ENCODE measurements at regions not wholly inside any gene's neighbourhood (a gene's known extent, or its start where the extent isn't known, plus 50 kb on each side); places are given as distances from the start of the nearest gene placed in this dataset.

GRCh38 chr22:48644108-48644507 is 1183.6 kb downstream of the BRD1 start:
- DNase-seq, result no peak

DNA sequence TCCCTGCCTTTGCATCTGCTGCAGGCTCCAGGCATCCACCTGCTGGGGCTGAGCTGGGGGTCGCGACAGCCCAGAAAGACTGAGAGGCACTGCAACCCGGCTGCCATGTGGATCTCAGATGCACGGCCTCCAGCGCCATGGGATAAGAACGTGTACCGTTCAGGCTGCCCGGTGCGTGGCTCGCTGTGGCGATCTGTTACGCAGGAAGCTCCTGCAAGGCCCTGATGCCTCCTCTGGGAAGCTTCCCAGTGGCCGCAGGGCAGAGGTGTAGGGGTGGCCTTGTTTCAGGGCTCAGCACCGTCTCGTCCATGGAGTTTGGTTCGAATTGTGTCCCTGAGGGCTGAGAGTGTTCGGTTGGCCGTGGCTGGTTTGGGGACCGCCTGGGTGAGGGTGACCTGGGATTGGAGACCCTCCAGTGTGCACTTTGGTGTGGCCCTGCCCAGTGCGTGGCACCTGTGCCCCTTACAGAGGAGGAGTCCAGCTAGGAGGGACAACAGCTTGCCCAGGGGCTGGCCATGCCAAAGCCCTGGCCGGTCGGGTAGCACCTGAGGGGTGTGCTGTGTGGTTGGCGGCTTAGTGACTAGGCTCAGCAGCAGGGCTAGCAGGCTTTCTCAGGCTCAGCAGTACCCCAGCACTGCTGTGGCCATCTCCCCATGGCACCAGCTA is 1184.5 kb downstream of the BRD1 start:
- no peak for DNase-seq

- no peak for DNase-seq
Observed at GRCh38 chr22:48642550-48642949, 1185.1 kb downstream of the BRD1 start.

DNA sequence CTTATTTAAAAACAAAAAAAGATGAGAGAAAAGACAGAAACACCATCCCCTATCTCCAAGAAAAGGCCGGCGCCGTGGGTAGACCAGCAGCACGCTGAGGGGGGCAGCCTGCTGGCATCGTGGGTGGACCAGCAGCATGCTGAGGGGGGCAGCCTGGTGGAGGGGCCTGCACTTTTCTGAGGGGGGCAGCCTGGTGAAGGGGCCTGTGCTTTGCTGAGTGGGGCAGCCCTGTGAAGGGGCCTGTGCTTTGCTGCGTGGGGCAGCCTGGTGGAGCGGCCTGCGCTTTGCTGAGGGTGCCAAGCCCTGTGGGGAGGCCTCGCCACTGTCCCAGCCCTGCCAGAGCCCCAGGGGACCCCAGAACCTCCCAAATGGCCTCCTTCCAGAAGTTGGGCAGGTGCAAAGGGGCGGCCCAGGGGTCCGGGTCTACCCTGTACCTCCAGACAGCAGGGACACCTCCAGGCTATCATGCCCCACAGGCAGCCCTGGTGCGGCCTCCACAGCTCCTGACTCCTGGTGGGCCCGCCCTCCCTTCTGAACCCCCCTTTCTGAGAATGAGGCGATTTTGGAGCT is 1185.7 kb downstream of the BRD1 start:
- DNase-seq, result no peak

GRCh38 chr22:48640890-48641841 is 1186.5 kb downstream of the BRD1 start:
- DNase-seq, result no peak

GRCh38 chr22:48639896-48640748 is 1187.6 kb downstream of the BRD1 start:
- no peak for DNase-seq

- no peak for DNase-seq
Observed at GRCh38 chr22:48639021-48639795, 1188.5 kb downstream of the BRD1 start.

DNA sequence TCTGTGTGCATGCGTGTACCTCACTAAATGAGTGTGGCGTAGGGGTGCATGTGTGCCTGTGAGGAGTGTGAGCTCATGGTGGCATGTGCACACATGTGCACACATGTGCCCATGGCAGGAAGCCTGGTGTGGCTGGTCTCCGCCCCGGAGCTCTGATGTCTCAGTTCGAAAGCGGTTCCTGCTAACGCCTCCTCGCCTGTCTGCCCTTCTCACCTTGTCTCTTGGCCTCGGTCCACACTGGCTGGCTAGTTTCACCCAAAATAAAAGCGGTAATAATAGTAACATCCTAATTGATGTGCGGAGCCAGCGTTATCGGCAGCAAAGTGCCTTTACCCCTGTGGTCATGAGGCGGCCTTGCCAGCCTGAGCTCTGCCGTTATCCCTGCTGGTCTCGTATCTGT is 1190.4 kb downstream of the BRD1 start:
- no peak for DNase-seq

- DNase-seq, result no peak
Observed at GRCh38 chr22:48636746-48637145, 1190.9 kb downstream of the BRD1 start.

- DNase-seq, result no peak
Observed at GRCh38 chr22:48635816-48636215, 1191.9 kb downstream of the BRD1 start.

DNA sequence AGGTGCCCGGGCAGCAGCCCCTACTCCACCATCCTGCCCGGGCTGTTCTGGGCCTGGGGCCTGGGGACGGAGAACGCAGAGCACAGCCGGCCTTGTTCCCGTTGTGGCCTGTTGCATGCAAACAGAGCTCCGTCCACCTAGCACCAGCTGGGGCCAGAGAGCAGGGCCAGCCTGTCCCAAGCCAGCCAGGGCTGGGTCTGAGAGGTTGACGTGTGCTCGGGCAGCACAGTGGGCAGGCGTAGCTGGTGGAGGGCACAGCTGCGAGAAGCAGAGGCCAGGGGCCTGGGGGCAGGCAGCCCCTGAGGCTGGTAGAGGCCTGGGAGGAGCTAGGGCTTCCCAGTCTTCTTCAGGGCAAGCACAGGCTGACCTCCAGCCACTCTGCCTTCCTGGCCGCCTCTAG is 1192.6 kb downstream of the BRD1 start:
- no peak for DNase-seq

GRCh38 chr22:48633996-48634836 is 1193.5 kb downstream of the BRD1 start:
- no peak for DNase-seq

- DNase-seq, result no peak
Observed at GRCh38 chr22:48632646-48633246, 1194.9 kb downstream of the BRD1 start.

GRCh38 chr22:48631288-48631863 is 1196.3 kb downstream of the BRD1 start:
- DNase-seq, result no peak

- no peak for DNase-seq
Observed at GRCh38 chr22:48630848-48631247, 1196.8 kb downstream of the BRD1 start.

DNA sequence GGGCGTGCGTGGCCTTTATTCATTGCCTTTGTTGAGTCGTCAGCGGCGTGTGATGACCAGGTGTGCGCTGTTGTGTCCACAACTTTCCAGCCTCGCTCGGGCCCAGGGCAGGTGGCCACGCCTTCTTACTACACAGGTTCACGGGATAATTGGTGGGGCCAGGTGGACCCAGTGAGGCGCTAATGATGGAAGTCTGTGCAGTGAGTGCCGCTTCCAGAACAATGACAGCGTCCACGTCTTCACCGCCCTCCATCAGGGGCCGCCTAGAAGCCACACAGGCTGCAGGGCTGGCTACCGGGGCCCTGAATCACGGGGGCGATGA is 1197.3 kb downstream of the BRD1 start:
- DNase-seq, result no peak

DNA sequence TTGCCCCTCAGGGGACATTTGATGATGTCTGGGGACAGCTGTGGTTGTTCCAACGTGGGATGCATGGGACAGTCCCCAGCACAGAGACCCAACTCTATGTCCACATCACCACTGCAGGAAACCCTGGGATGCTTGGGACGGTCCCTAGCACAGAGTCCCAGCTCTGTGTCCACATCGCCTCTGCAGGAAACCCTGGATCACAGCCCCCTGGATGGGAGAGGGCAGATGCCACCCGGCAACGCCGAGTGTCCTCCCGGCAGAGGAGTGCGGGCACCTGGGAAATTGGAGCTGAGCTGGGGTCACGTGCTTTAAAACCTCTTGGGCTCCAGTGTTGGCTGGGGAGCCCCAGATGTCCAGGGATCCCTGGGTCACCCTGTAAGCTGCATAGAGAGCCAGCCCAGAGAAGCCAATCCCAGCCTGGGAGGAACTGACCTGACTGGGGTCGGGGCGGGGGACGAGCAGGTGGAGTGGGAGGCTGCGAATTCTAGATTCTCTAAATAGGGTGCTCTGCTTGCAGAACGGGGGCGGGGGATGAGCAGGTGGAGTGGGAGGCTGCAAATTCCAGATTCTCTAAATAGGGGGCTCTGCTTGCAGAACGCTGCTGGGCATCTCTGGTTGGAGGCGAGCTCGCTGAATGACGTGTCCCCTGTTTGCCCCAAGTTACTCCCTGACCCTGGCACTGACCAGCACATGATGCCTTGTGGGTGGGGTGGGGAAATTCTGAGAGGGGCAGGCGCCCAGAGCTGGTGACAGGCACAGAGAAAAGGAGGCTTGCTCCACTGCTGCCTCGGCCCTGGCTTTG is 1197.8 kb downstream of the BRD1 start:
- DNase-seq, result no peak

DNA sequence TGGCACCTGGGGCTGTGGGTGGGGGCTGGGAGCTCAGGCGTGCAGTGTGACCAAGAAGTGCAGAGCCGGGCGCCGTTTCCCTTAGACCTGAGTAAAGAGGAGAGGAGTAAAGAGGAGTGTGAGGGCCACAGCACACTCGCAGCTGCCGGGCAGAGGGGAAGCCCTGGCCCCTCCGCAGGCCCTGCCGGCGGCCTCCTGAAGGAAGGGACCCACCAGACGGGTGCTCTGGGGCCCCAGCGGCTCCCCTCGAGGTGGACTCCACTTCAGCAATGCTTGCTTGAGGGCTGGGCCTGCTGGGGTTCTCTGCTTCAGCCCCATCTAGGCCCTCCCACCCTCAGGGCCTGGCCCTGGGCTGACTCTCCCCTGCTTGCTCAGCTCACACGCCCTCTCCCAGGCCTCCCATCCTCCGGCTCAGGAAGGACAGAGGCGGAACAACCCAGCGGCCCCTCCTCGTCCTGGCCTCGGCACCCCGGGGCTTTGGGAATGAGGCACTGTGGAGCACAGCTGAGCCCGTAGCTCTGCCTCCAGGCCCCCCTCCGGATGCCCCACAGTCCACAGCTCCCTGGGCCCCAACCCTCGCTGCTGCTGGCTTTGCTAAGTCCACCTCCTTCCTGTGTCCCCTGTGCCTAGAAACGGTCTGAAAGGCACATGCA is 1198.7 kb downstream of the BRD1 start:
- DNase-seq, result no peak

- DNase-seq, result no peak
Observed at GRCh38 chr22:48627966-48628365, 1199.7 kb downstream of the BRD1 start.
